SK-MEL-5 (cell line): ENCODE measurements at regions not wholly inside any gene's neighbourhood (a gene's known extent, or its start where the extent isn't known, plus 50 kb on each side); places are given as distances from the start of the nearest gene placed in this dataset.
A peak's percentile ranks its signal among the peaks of the same experiment; 100 is the strongest.

Experiments used
- DNase-seq: peaks from one replicate; pipeline ENCODE4 v3.0.0-alpha.2; 2016; ENCODE audit warnings: low read depth, low spot score
- in situ Hi-C: cut with HindIII; loops from 2 replicates; pipeline ENCODE4 v1.10.0; 2016; ENCODE audit warnings: low sequenced_read_pairs, high pct_unique_total_duplicates, low pct_unique_long_range_greater_than_20kb

GRCh38 chr20:56842056-56842455 lies 212.9 kb downstream of the TFAP2C start:
- no peak for DNase-seq
- in situ Hi-C loops, result no loop called here

GRCh38 chr20:56843386-56843785 lies 214.3 kb downstream of the TFAP2C start:
- in situ Hi-C loops, result no loop called here
- no peak for DNase-seq

DNA sequence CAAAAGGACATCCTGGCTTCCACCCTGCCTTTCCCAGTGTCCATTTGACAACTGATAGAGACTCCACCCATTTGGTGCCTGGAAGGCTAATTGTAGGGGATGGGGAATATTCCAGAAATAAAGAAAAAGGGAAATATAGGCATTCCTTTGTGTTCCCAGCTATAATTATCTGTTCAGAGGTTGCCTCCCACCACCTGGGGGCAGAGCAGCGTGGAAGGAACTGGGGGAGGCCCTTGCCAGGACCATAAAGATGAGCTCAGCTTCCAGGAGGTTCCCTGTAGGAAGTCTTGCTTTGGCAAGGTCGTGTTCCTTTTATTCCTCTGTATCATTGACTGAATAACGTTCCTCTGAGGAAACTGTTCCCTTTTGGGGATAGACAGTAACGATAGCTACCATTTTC lies 214.7 kb downstream of the TFAP2C start:
- DNase-seq, result peak; percentile 63
- in situ Hi-C loops, result no loop called here

GRCh38 chr20:56845546-56846086 lies 216.5 kb downstream of the TFAP2C start:
- DNase-seq, result no peak
- in situ Hi-C loops, result no loop called here

DNA sequence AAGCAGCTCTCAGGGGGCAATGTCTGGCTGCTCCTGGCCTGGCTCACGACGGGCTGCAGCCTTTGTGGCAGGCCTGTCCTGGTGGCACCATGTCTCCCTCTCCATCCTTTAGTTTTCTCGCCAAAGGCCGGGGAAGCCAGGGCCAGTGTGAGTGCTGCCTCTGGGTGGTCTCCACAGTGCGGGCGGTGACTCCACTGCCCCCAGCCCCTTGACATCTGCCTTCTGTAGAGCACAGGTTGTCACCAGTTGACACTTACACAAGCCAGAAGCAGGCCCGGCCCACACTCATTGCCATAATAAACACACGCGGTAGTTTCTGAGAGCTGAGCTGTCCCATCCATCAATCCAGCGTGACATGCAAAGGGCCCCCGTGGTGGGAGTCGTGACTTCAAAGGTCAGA lies 219.5 kb downstream of the TFAP2C start:
- DNase-seq, result no peak
- in situ Hi-C loops, result no loop called here

GRCh38 chr20:56851552-56851951 lies 222.4 kb downstream of the TFAP2C start:
- no peak for DNase-seq
- in situ Hi-C loops, result no loop called here

GRCh38 chr20:56855708-56856107 lies 226.6 kb downstream of the TFAP2C start:
- no peak for DNase-seq
- in situ Hi-C loops, result no loop called here

DNA sequence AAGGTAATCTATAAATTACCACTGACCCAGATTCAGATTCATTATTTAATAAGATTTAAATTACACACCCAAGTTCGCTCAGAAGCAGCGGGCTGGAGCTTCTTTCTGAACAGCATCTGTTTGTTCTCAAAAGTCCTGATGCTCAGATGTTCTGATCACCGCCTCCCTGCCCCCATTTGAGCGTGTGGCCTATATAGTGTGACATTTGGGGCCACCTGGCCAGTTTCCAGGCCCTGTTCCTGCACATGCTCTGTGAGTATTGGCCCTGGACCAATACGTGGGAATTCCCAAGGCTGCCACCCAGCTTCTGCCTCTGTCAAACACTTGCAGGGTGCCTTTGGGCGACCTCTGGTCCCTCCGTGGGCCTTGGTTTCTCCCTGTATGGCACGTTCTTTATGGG lies 228.8 kb downstream of the TFAP2C start:
- DNase-seq, result no peak
- in situ Hi-C loops, result no loop called here

- in situ Hi-C loops, result no loop called here
These were observed 230.1 kb downstream of the TFAP2C start for GRCh38 chr20:56859039-56859800.

DNA sequence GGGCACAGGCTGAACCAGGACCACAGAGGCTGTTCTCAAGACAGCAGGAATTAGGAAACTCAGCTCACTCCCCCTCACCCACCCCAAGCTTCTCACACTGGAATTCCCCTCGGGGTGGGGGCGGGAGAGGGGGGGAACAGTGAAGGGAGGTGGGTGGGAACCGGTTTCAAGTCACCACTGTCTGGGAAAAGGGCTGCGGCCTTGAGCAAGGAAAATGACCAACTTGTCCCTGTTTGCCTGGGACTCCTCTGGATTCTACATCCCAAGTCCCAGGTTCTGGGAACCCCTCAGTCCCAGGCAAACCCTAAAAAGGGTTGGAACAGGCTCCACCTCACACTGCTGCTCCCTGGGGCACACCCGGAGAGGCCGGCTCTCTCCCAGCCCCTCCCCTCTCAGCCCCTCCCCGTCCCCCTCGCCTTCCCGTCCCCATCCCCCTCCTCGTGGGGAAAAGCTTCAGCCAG lies 230.7 kb downstream of the TFAP2C start:
- in situ Hi-C loops, result no loop called here
- DNase-seq, result no peak

More at GRCh38 chr20:56859039-56859800, 230.1 kb downstream of the TFAP2C start:
- DNase-seq, result no peak

- DNase-seq, result no peak
- in situ Hi-C loops, result no loop called here
These were observed 231.3 kb downstream of the TFAP2C start for GRCh38 chr20:56860413-56860812.

DNA sequence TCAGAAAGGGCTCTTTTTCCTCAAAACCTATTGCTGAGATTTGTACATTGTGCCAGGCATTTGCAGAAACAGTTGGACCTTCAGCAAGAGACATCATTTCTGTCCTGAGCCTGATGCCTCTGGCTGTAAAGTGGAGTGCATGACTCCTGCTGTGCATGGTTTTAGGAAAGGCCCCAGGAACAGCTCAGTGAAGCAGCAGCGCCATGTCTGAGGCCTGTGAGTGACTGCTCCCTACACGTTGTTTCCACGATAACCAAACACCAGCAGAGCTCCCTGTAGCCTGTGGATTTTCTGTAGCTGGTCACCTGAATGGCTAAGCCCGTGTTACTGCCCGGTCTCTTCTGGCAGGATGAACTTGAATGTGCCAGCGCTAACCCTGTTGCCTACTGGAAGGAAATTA lies 232.5 kb downstream of the TFAP2C start:
- DNase-seq, result no peak
- in situ Hi-C loops, result no loop called here

DNA sequence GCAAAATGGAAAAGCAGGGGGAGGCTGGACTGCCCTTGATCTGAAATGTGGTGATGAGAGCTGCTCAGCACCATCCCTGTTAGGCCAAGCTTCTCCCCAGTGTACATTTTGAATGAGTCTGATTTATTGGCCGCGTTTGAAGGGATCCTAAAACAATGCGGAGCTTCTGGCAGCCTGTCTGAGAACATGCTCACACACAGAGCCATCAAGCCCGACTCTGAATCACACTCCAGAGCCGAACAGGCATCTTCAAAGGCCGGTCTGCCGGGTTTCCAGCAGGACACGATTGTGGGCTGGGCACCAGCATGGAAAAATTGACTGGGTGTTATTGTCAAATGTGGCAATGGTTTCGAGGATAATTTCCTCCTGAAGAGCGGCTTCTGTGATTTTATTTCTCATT lies 235.9 kb downstream of the TFAP2C start:
- in situ Hi-C loops, result no loop called here

DNA sequence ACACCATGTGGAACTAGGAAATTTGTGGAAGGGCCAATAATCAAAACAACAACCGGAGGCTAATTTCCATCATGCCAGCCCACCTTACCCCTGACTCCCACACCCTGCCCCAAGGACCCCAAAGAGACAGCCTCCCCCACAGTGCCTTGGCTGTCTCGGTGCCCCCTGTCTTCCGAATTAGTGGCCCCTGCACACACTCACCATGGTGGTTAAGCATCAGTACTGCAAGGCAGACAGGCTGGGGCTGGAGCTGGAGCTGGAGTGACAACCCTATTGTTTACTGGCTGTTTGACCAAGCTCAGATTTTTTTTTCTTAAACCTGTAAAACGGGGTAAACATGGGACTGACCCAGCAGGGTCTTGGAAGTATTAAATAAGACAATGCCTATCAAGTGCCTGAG lies 238.0 kb downstream of the TFAP2C start:
- in situ Hi-C loops, result no loop called here
- DNase-seq, result no peak

More for the DNA sequence above, 235.9 kb downstream of the TFAP2C start:
- DNase-seq, result no peak

DNA sequence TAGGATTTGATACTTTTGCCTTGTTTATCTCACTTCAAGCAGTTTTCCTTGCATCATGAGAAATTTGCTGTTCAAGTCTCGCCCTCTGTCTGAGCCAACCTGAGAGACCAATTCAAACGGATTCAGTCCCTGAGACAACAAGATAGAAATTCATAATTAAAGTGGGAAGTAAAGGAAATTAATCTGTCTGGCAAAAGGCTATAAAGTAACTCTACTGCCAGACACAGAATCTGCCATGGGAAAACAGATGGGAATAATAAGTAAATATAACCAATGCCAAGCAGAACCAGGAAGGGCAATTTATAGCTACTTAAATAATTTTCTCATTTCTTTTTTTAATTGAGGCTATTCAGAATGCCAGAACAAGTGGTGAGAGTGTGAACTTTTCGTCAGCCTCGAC lies 239.6 kb downstream of the TFAP2C start:
- no peak for DNase-seq
- in situ Hi-C loops, result no loop called here

DNA sequence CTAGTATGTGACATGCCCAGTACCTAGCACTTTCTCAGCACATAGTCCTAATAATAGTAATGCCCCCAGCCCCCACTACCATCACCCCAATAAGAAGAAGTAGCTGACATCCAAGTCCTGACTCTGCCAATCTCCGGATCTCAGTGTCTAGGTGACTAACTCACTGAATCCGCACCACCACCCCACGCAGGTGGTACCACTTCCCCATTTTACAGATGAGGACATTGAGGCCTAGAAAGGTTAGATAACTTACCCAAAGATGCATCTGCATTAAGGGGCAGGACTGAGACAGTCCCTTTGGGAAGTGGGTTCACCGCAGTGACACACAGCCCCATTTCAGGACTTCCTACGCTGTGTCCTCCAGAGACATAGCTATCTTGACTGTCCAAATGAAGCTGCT lies 241.2 kb downstream of the TFAP2C start:
- DNase-seq, result no peak
- in situ Hi-C loops, result no loop called here

- DNase-seq, result no peak
- in situ Hi-C loops, result no loop called here
These were observed 242.6 kb downstream of the TFAP2C start for GRCh38 chr20:56871691-56872090.

- in situ Hi-C loops, result no loop called here
- no peak for DNase-seq
These were observed 243.7 kb downstream of the TFAP2C start for GRCh38 chr20:56872620-56873458.

DNA sequence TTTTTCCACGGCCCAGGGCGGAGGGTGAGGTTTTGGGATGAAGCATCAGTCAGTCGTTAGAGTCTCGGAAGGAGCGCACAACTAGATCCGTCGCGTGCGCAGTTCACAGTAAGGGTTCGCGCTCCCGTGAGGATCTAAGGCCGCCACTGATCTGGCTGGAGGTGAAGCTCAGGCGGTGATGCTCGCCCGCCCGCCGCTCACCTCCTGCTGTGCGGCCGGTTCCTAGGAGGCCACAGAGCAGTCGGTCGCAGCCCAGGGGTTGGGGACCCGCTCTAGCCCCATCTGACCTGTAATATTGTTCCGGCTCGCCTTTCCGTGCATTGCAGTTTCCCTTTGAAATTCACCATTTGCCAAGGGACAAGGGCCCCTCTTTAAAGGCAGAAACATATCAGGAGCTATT lies 244.7 kb downstream of the TFAP2C start:
- DNase-seq, result no peak
- in situ Hi-C loops, result no loop called here
